ENCODE measurements at regions not wholly inside any gene's neighbourhood (a gene's known extent, or its start where the extent isn't known, plus 50 kb on each side); places are given as distances from the start of the nearest gene placed in this dataset.

DNA sequence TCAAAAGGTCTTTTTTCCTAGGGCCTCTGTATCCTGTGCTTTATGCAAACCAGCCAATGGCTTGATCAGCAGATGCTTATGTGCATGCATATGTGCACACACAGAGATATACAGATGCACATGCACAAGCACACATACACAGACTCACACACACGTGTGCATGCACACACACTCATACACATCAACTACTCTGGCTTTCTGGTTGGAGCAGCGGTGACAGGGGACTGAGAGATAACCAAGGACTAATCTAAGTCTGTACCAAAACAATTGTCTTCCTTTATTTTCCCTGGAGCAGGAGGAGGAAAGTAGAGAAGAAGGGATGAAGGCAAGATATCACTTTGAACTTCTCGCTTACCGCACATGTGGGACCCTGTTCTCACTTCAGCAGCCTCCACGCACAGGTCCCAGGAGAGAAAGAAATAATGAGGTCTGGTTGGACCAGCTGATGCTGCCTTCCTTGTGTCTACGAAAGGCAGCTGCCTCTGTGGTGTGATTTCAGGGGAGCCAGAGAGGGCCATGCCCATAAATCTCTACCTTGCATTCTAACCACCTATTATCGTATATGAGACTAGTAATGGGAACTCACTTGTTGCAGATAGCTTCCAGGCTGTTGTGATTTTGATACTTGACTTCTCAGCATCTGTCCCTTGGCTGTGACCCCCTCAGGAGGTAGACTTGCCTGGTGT, 338.0 kb downstream of the EN1 start:
- TF ChIP-seq, protein P1, sequence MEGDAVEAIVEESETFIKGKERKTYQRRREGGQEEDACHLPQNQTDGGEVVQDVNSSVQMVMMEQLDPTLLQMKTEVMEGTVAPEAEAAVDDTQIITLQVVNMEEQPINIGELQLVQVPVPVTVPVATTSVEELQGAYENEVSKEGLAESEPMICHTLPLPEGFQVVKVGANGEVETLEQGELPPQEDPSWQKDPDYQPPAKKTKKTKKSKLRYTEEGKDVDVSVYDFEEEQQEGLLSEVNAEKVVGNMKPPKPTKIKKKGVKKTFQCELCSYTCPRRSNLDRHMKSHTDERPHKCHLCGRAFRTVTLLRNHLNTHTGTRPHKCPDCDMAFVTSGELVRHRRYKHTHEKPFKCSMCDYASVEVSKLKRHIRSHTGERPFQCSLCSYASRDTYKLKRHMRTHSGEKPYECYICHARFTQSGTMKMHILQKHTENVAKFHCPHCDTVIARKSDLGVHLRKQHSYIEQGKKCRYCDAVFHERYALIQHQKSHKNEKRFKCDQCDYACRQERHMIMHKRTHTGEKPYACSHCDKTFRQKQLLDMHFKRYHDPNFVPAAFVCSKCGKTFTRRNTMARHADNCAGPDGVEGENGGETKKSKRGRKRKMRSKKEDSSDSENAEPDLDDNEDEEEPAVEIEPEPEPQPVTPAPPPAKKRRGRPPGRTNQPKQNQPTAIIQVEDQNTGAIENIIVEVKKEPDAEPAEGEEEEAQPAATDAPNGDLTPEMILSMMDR (IDR thresholded peaks at IDR 0.05; ENCODE audit: low read depth, low read length): no peak
- TF ChIP-seq, protein P2, sequence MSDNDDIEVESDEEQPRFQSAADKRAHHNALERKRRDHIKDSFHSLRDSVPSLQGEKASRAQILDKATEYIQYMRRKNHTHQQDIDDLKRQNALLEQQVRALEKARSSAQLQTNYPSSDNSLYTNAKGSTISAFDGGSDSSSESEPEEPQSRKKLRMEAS (IDR thresholded peaks at IDR 0.05; ENCODE audit: low read depth, low read length): no peak
- TF ChIP-seq POLR2A (IDR thresholded peaks at IDR 0.05; ENCODE audit: extremely low read depth, insufficient read length): no peak
- DNase-seq (ENCODE audit: low read depth): no peak
- H3K4me3 ChIP-seq (ENCODE audit: low read depth, low read length): no peak overlapping the region

DNA sequence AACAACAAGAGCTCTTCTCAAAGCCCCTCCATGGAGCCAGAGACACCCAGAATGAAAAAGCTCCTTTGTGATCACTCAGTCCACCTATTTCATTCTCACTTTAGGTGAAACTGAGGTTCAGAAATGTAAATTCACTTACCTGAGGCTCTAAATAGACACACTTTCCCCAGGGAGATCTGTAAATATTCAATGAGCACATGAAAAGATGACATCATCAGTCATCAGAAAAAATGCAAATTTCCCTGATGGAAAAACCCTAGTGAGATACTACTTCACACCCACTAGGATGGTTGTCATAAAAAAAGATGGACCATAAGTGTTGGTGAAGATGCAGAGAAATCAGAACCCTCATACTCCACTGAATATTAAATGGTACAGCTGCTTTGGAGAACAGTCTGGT, 339.2 kb downstream of the EN1 start:
- H3K4me3 ChIP-seq (ENCODE audit: low read depth, low read length): no peak overlapping the region
- TF ChIP-seq POLR2A (IDR thresholded peaks at IDR 0.05; ENCODE audit: extremely low read depth, insufficient read length) (no peak), MYC (IDR thresholded peaks at IDR 0.05; ENCODE audit: low read depth, low read length) (no peak)
- TF ChIP-seq, protein P2 (IDR thresholded peaks at IDR 0.05; ENCODE audit: low read depth, low read length): no peak
- TF ChIP-seq, protein P1 (IDR thresholded peaks at IDR 0.05; ENCODE audit: low read depth, low read length): no peak
- no peak for DNase-seq (ENCODE audit: low read depth)

DNA sequence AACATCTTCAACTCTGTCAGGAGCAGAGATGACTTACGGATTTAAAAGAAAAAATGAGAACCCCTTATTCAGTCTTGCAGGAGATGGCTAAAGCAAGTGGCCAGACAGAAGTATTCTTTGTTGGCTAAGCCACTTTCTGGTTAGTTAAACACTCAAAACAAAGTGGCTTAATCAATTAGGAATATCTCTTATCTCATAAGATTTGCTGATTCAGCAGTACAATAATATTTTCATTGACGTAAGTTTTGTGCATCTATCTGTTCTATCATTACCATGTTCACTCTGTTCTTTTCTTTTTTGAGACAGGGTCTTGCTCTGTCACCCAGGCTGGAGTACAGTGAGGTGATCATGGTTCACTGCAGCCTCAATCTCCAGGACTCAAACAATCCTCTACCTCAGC, 342.0 kb downstream of the EN1 start:
- no peak for DNase-seq (ENCODE audit: low read depth)
- TF ChIP-seq, protein P1 (IDR thresholded peaks at IDR 0.05; ENCODE audit: low read depth, low read length): no peak
- TF ChIP-seq, protein P2 (IDR thresholded peaks at IDR 0.05; ENCODE audit: low read depth, low read length): no peak
- TF ChIP-seq MYC (IDR thresholded peaks at IDR 0.05; ENCODE audit: low read depth, low read length) (no peak), POLR2A (IDR thresholded peaks at IDR 0.05; ENCODE audit: extremely low read depth, insufficient read length) (no peak)
- no peak overlapping the region for H3K4me3 ChIP-seq (ENCODE audit: low read depth, low read length)

DNA sequence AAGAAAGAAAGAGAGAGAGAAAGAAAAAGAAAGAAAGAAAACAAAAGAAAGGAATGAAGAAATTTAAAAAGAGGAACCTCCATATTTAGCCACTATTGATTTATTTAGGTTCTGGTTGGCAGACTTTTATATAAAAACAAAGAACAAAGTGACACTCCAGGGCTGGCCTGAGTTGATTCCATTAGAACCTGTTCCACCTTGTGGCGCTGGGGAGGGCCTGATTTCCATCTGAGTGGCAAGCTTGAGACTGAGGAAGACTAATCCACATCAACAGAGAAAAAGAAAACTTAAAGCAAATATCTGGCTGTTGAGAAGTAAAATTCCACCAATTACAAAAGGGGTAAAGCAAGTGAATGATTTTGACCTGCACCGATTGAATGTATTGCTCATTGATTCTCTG, 345.3 kb downstream of the EN1 start:
- no peak for DNase-seq (ENCODE audit: low read depth)
- TF ChIP-seq, protein P2 (IDR thresholded peaks at IDR 0.05; ENCODE audit: low read depth, low read length): no peak
- TF ChIP-seq, protein P1 (IDR thresholded peaks at IDR 0.05; ENCODE audit: low read depth, low read length): no peak
- TF ChIP-seq POLR2A (IDR thresholded peaks at IDR 0.05; ENCODE audit: extremely low read depth, insufficient read length): no peak
- TF ChIP-seq MYC (IDR thresholded peaks at IDR 0.05; ENCODE audit: low read depth, low read length): no peak
- H3K4me3 ChIP-seq (ENCODE audit: low read depth, low read length): no peak overlapping the region

DNA sequence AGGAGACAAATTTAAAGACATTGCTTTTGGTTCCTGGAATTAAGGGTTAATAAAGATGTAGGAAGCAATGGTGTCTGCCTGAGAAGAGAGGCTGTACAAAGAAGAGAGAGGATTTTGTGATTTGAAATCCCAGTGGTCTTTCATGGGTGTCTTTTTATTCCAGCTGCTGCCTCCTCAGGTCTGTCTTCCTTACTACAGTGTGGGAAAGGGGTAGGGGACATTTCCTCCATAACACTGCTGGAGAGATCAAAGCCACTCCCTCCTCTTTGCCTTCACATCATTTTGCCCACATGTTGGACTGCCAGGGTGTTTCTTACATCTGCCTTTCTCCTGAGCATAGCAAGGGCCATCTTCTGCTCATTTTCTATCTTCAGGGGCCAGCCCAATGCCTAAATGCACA, 348.5 kb downstream of the EN1 start:
- H3K4me3 ChIP-seq (ENCODE audit: low read depth, low read length): no peak overlapping the region
- DNase-seq (ENCODE audit: low read depth): no peak
- TF ChIP-seq POLR2A (IDR thresholded peaks at IDR 0.05; ENCODE audit: extremely low read depth, insufficient read length): no peak

DNA sequence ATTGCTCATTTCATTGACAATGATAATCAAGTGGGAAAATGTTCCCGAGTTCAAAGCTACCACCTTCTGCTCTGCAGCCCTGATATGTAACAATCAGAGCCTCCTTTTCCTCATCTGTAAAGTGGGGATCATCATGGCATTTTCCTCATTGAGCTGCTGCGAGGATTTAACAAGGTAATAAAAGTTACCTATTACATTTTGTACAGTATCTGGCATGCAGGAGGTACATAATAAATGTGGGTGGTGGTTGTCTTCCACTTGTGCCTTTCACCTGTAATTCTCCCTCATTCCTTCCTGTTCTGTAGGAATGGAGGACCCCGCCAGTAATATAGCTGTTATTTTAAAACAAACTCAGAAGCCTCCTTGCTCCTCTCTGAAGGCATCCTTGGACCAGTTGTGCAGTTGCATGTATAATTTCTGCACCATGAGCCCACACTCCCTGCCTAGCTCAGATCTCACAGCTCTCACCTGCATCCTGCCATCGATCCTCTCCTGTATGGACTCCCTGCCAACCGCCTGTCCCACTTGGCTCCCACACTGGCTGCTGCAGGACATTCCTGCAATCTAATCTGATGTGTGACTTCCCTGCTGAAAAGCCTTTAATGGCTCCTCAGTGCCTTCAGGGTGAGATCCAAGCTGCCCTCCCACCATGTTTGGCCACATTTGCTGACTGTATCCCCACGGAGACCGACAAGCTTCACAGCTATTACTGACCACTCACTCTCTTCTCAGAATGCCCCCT, 350.4 kb downstream of the EN1 start:
- no peak overlapping the region for H3K4me3 ChIP-seq (ENCODE audit: low read depth, low read length)
- no peak for DNase-seq (ENCODE audit: low read depth)
- TF ChIP-seq MYC (IDR thresholded peaks at IDR 0.05; ENCODE audit: low read depth, low read length) (no peak), POLR2A (IDR thresholded peaks at IDR 0.05; ENCODE audit: extremely low read depth, insufficient read length) (no peak)
- TF ChIP-seq, protein P1 (IDR thresholded peaks at IDR 0.05; ENCODE audit: low read depth, low read length): no peak
- TF ChIP-seq, protein P2 (IDR thresholded peaks at IDR 0.05; ENCODE audit: low read depth, low read length): no peak
